ENCODE measurements at regions not wholly inside any gene's neighbourhood (a gene's known extent, or its start where the extent isn't known, plus 50 kb on each side); places are given as distances from the start of the nearest gene placed in this dataset.

DNA sequence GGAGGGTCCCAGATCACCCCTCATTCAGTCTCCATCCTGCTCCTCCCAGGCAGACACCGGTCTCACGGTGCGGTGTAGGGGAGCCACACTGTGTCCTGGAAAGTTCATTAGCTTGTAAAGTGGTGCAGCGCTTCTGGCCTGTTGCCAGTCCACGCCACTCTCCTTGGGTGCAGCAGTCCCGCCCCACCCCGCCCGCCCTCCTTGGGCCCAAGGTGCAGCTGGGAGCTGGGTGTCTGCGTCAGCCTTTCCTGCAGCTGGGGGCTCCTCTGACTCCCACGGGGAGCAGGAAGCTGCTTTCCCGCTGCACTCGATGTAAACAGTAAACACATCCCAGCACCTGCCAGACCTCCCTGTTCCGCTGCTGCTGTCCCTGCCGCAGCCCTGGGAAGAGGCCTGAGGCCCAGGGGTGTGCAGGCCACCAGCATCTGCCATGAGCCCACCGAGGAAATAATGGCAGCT is 53.8 kb upstream of the ASB18 start:
- H3K4me1 Mint-ChIP-seq: no peaks in the 10 kb centered on the region
- no peak overlapping the region for H3K27ac Mint-ChIP-seq

DNA sequence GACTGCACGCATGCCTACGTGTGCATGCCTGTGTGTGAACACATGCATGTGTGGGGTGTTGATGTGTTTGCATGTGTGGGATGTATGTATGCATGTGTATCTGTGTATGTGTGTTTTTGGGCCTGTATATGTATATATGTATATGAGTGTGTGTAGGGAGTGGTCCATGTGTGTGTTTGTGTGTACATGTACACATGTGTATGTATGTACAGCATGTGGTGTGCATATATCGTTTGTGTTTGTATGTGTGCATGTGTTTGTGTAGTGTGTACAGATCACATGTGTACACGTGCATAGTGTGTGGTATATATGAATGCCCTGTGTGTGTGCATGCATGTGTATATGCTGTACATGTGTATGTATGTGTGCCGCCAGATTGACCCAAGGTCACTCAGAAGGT is 54.2 kb upstream of the ASB18 start:
- no peak for DNase-seq
- CTCF ChIA-PET: no interaction called here
- Mint-ChIP-seq H3K27me3 (no peaks in the 10 kb centered on the region), H3K36me3 (no peaks in the 10 kb centered on the region), H3K4me1 (no peaks in the 10 kb centered on the region), H3K4me3 (no peak overlapping the region), H3K9me3 (no peaks in the 10 kb centered on the region), H3K27ac (no peak overlapping the region)

More for the DNA sequence above, 53.8 kb upstream of the ASB18 start:
- Mint-ChIP-seq H3K9me3 (no peaks in the 10 kb centered on the region), H3K4me3 (no peak overlapping the region), H3K27me3 (no peaks in the 10 kb centered on the region), H3K36me3 (no peaks in the 10 kb centered on the region)
- CTCF ChIA-PET: no interaction called here
- DNase-seq: no peak

DNA sequence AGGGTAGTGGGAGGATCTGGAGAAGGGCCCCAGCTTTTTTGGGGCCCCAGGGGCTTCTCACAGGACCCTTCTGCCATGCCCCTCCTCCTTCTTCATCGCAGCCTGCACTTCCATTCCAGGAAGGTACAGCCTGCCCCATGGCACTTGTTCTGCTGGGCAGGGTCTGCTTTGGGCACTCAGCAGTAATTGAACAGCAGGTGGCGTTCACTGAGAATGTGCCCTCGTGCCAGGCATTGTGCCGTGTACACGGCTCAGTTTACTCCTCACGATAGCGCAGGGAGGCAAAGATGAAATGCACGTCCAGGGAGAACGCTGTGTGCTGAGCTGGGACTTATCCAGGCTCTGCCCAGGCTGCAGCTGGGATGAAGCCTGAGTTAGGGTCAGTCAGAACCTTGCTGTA is 54.8 kb upstream of the ASB18 start:
- DNase-seq: no peak
- Mint-ChIP-seq H3K9me3 (no peaks in the 10 kb centered on the region), H3K36me3 (no peaks in the 10 kb centered on the region), H3K27ac (no peak overlapping the region), H3K4me3 (no peak overlapping the region), H3K4me1 (no peaks in the 10 kb centered on the region), H3K27me3 (no peaks in the 10 kb centered on the region)
- CTCF ChIA-PET: no interaction called here

DNA sequence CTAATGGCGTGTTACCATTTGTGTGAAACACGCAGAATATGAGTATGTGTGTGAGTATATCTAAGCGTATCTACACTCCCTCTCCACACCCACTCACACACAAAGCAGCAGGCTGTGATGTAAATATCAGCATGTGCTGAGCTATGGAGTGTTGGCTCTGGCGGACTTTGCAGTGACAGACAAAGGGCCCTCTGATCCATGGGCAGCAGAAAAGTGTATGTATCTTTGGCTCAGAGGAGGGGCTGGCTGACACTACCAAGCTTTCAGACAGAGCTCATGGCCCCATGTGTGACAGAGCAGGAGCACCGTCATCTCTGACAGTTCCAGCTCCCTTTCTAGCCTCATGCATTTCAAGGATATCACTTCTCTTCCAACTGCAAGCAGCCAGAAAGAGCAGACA is 57.2 kb upstream of the ASB18 start:
- H3K4me3 Mint-ChIP-seq: no peak overlapping the region

DNA sequence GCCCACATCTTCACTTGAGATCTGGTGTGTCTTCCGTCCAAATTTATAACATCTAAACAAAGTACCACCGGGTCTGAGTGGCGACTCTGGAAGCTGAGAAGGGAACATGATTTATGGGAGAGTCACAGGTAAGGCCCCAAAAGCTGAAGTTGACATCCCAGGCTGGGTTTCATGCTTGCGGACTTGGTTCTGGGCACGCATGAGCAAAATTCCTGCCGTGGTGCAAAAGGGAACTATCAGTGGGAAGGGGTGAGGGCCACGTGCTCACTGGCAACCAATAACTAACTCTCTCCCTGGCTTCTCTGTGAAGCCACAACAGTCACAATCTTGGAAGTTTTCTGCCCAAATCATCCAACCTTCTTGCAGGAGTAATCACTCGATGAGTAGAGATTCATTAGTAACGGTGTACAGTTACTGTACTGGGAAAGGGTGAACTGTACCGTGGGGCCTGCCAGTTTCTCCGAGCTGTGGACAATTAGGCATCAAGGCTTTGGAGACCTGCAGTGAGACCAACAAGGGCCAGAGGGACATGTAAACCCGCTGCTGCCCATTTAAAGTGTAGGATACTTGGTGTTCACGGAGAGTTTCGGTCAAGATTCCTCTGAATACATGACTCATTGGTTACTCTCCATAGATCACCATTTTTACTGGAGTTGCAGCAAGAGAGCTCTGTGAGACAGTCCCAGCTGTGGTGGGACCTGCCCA is 69.4 kb upstream of the ASB18 start:
- DNase-seq: no peak
- H3K36me3 Mint-ChIP-seq: no peaks in the 10 kb centered on the region
- no peak overlapping the region for H3K4me3 Mint-ChIP-seq
- H3K9me3 Mint-ChIP-seq: no peaks in the 10 kb centered on the region
- H3K27ac Mint-ChIP-seq: no peak overlapping the region
- H3K4me1 Mint-ChIP-seq: no peaks in the 10 kb centered on the region
- CTCF ChIA-PET: no interaction called here
- H3K27me3 Mint-ChIP-seq: peaks cover 30% of the 10 kb centered on the region

More for the DNA sequence above, 57.2 kb upstream of the ASB18 start:
- Mint-ChIP-seq H3K4me1 (no peaks in the 10 kb centered on the region), H3K36me3 (no peaks in the 10 kb centered on the region), H3K27me3 (no peaks in the 10 kb centered on the region), H3K27ac (no peak overlapping the region), H3K9me3 (no peaks in the 10 kb centered on the region)
- CTCF ChIA-PET: no interaction called here
- no peak for DNase-seq

DNA sequence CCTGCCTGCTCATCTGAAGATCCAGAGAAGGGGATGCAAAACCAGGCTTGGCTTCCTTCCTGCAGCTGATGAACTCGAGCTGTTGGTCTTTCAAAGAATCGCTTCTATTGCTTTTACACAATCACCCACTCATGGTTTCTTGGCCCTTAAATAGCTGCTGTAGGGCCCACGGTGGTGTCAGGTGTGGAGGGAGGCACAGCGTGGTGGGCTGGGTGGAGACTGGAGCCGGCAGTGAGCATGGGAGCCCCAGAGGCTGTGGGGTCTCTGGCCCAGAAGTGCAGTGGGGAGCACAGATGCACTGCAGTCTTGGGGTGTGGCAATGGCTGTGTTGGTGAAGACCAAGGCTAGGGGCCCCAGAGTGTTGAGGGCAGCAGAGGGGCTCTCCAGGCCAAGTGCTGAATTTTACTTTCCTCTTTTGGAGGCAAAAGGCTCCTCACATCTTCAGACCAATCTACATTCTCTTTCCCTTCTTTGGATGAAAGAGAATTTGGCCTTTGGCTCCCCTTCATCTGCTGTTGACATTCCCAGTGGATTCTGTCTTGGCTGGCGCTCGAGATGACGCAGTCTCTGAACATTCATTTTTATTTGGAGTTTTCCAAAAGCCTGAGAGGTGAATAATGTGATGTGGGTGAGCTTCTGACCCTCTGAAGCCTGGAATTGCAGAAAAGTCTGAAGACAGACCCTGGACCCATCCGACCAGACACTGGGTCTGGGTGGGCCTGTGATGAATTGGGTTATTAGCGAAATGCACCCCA is 70.1 kb upstream of the ASB18 start:
- H3K36me3 Mint-ChIP-seq: no peaks in the 10 kb centered on the region
- peaks cover 34% of the 10 kb centered on the region for H3K27me3 Mint-ChIP-seq
- DNase-seq: no peak
- no peaks in the 10 kb centered on the region for H3K9me3 Mint-ChIP-seq
- no peak overlapping the region for H3K27ac Mint-ChIP-seq
- H3K4me3 Mint-ChIP-seq: no peak overlapping the region
- CTCF ChIA-PET: no interaction called here
- no peaks in the 10 kb centered on the region for H3K4me1 Mint-ChIP-seq

DNA sequence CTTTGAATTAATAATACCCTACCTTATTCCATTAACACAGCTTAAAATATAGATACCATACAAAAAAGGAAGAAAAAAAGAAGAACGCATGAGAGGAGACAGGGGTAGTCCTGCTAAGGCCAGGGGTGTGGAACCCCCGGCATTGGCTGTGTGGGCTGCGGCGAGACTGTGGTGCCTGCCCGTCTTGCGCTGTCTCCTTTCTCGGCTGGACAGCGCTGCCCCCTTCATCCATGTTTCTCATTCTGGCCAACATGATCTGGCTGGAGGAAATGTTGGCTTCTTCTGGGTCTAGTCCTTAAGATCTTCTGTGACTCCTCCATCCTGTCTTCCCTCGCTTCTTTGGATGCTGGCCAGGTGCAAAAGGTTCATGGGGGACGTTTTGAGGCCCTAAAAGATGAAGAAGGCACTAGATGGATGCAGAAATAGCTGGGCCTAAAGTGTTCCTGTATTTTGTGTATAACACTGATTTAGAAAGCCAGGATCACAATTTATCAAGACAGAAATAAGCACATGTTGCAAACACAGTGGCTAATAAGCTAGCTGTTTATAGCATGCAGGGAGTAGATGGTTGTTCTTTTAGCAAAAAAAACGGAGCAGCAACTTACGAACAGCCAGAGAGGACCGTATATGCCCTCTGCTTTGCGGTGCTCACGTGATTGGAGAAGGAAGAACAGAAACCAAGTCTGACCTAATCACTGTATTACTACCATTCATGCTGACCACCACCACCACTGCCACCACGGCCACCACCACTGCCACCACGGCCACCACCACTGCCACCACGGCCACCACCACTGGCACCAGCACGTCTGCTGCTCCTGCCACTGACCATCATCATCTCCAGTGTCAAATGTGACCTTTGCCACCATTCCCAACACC is 71.7 kb upstream of the ASB18 start:
- DNase-seq: no peak
- Mint-ChIP-seq H3K27me3 (peaks cover 44% of the 10 kb centered on the region), H3K4me3 (no peak overlapping the region), H3K36me3 (no peaks in the 10 kb centered on the region), H3K4me1 (no peaks in the 10 kb centered on the region), H3K9me3 (no peaks in the 10 kb centered on the region), H3K27ac (no peak overlapping the region)
- CTCF ChIA-PET: no interaction called here

DNA sequence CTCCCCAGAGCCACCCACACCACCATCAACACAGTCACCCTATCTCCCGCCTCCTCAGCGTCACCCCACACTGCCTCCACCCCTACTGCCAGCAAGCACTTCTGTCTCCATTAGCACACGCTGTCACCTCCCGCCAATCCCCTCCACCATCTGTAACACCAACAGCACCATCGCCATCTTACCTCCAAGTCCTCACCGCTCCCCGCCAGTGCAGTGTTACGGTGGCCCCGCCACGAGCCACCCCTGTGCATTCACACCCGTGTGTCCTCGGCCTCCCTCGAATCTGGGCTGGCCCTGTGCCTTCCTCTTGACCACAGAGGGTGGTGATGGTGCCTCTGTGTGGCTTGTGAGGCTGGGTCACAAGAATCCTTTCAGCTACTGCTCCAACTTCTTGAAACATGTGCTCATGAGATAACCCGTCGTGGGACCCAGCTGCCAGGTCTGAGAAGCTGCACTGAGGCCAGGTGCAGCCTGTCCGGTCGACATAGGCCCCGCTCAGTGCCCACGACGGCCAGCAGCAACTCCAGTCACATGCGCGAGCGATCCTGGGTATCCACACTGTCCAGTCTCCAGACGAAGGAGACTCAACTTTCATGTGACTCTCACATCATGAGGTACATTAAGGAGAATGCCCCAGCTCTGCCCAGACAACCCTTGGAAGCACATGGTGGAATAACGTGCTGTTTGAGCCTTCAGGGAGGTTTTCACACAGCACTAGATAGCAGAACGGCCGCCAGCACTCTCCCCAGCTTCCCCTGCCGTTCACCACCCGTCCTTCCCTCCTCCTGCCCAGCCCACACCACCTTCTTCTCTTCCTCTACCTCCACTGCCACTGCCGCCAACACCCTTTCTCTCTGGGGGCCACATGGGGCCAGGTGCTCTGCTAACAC is 72.6 kb upstream of the ASB18 start:
- H3K4me3 Mint-ChIP-seq: no peak overlapping the region
- H3K9me3 Mint-ChIP-seq: no peaks in the 10 kb centered on the region
- H3K27ac Mint-ChIP-seq: no peak overlapping the region
- CTCF ChIA-PET: interaction anchor here (1.1 kb wide), 1 partner anchor 11 kb away, joined by 4 read pairs; no protein-coding TSS in a partner anchor
- H3K36me3 Mint-ChIP-seq: no peaks in the 10 kb centered on the region
- peaks cover 40% of the 10 kb centered on the region for H3K27me3 Mint-ChIP-seq
- no peak for DNase-seq
- no peaks in the 10 kb centered on the region for H3K4me1 Mint-ChIP-seq

DNA sequence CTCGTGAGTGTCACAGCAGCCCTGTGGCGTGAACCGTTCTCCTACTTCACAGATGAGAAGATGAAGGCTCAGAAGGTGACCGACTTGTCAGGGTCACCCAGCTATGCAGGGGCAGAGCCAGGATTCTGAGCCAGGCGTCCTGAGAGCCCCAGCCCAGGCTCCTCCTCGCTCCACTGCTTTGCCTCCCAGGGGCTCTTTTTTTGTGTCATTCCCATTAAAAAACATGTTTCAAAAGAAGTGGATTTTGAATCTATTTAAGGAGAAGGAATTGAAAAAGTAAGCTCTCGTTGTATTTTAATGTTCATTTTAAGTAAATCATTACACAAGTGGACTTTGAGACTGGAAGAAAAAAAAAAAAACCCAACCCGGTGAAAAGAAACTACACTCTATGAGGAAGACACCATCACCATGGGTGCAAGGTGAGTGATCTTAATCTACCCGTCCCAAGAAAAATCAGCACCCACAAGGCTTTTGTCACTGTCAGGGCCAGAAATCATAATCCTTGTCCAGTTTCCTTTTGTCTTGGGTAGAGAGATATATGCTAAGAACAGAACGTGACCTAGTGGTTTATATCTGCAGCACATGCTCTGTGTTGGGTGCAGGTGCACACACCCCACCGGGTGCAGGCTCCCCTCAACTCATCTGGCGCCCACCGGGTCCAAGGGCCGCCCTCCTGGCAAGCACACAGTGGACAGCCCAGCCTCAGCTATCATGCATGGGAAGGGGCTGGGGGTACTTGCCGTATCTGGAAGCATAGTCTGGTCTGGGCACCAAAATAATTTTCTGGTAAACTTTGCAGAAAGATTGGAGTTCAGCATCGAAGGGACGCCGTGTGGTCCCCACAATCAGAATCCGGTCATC is 73.5 kb upstream of the ASB18 start:
- Mint-ChIP-seq H3K27ac (no peak overlapping the region), H3K9me3 (no peaks in the 10 kb centered on the region), H3K4me3 (no peak overlapping the region), H3K36me3 (no peaks in the 10 kb centered on the region), H3K27me3 (peaks cover 40% of the 10 kb centered on the region), H3K4me1 (no peaks in the 10 kb centered on the region)
- DNase-seq: no peak
- CTCF ChIA-PET: interaction anchor here (1.1 kb wide), 1 partner anchor 10 kb away, joined by 4 read pairs; no protein-coding TSS in a partner anchor

DNA sequence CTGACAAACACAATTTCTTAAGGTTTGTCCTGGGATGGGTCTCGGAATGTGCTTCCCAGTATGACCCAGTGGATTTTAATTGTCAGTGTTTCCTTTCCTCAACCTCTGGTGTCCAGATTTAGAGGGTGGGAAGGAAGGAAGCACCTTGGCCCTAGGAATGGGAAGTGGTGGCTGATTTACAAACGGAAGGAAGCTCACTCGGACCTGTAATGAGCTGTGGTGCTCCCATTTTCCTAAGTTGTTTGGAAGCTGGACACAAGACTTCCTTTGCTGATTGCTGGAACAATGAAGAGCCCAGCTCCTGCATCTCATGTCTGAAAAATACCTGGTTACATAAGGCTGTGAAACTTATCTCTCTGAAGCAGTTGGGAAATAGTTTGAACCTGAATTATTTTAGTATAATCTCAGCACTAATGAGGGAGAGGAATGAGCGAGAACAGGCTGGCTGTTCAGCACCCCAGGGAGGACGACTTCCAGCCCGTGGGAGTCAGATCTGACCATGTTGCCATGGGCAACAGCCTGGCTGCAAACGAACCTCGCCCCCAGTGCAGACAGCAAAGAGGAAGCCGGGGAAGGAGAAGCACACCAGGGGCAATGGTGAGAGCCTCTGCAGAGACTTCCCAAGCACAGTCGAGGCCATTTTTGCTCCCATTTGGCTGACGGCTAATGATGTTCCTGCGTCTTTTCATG is 74.4 kb upstream of the ASB18 start:
- Mint-ChIP-seq H3K27me3 (peaks cover 43% of the 10 kb centered on the region), H3K27ac (no peak overlapping the region), H3K4me3 (no peak overlapping the region), H3K36me3 (no peaks in the 10 kb centered on the region), H3K9me3 (no peaks in the 10 kb centered on the region), H3K4me1 (no peaks in the 10 kb centered on the region)
- DNase-seq: no peak
- CTCF ChIA-PET: no interaction called here

DNA sequence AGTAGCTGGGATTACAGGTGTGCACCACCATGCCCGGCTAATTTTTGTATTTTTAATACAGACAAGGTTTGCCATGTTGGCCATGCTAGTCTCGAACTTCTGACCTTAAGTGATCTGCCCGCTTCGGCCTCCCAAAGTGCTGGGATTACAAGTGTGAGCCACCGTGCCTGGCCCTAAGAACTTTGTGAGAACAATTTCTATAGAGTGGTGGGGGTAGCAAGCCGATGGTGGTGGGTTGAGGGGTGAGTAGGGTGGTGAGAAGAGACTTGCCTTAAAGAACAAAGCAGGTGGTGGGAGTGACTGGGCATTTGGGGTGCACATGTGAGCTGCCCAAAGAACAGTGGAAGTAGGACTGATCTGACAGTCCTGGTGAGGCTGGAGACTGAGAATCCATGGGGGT is 76.0 kb upstream of the ASB18 start:
- Mint-ChIP-seq H3K4me3 (no peak overlapping the region), H3K27ac (no peak overlapping the region), H3K27me3 (peaks cover 34% of the 10 kb centered on the region), H3K9me3 (no peaks in the 10 kb centered on the region), H3K4me1 (no peaks in the 10 kb centered on the region), H3K36me3 (no peaks in the 10 kb centered on the region)
- no peak for DNase-seq
- CTCF ChIA-PET: no interaction called here

DNA sequence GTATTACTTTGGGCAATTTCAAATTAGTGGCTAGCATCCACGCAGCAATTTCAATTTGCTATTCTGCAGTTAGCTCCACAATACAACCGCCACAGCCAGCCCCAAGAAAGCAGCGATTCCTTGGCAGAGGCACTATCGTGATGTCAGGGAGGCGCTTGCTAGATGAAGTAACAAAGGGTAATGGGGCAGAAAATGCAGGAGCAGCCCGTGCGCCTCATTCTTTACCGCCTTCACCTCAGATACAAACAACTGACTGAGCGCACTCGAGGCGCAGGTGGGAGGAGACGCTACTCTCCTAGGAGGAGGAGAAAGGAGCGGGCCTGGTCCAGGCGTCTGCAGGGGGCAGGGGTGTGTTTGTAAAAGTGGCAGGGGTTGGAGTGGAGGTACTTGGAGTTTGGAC is 76.9 kb upstream of the ASB18 start:
- peaks cover 34% of the 10 kb centered on the region for H3K27me3 Mint-ChIP-seq
- H3K9me3 Mint-ChIP-seq: no peaks in the 10 kb centered on the region
- no peaks in the 10 kb centered on the region for H3K4me1 Mint-ChIP-seq
- H3K4me3 Mint-ChIP-seq: no peak overlapping the region
- H3K27ac Mint-ChIP-seq: no peak overlapping the region
- CTCF ChIA-PET: no interaction called here
- no peak for DNase-seq
- H3K36me3 Mint-ChIP-seq: no peaks in the 10 kb centered on the region
